Esophagus squamous epithelium (tissue), 5 donors: ENCODE measurements at regions not wholly inside any gene's neighbourhood (a gene's known extent, or its start where the extent isn't known, plus 50 kb on each side); places are given as distances from the start of the nearest gene placed in this dataset.

Experiments used
- DNase-seq: peaks from one replicate; lab custom pipeline; 2025; lab: John Stamatoyannopoulos, UW
- H3K27ac ChIP-seq, 4 donors: fragments of 200-600 bp; sonication (generic); one replicate each; pipeline ENCODE4 v1.5.1; 2016 to 2019; ENCODE audit warnings: mild to moderate bottlenecking in 1 of 4
- H3K27me3 ChIP-seq, 4 donors: fragments of 200-600 bp; sonication (generic); 1 replicate in 3 of 4; 2 replicates in 1 of 4; pipeline versions ENCODE4 v1.5.1 to v1.6.0; 2017 to 2021; ENCODE audit warnings: antibody characterized with exemption in 1 of 4
- H3K36me3 ChIP-seq, 3 donors: fragments of 200-600 bp; sonication (generic); one replicate each; pipeline ENCODE4 v1.5.1; 2016 to 2019
- H3K4me1 ChIP-seq, 3 donors: fragments of 200-600 bp; sonication (generic); one replicate each; pipeline ENCODE4 v1.5.1; 2017 to 2019
- H3K4me3 ChIP-seq, 4 donors: fragments of 200-600 bp; sonication (generic); 1 replicate in 3 of 4; 2 replicates in 1 of 4; pipeline ENCODE4 v1.5.1; 2016 to 2019; ENCODE audit warnings: mild to moderate bottlenecking in 2 of 4, moderate library complexity in 1 of 4
- H3K9me3 ChIP-seq, 3 donors: fragments of 200-600 bp; sonication (generic); one replicate each; pipeline ENCODE4 v1.5.1; 2016 to 2019
- POLR2A ChIP-seq, 4 donors: fragments of 450-650 bp; IDR thresholded peaks; one replicate each; pipeline ENCODE4 v1.6.1; 2017; ENCODE audit warnings: antibody characterized with exemption in 4 of 4, mild to moderate bottlenecking in 4 of 4, moderate library complexity in 3 of 4
- WGBS, 2 donors: methylation state at CpG; one replicate each; pipeline ENCODE4 v1.1.5; 2018; 5-methylcytosine and 5-hydroxymethylcytosine counted together
- intact Hi-C: fragments of 100-400 bp; cut with DNase I; formaldehyde crosslinking; loops from one replicate; pipeline ENCODE4 v1.15.0; 2022
- TF ChIP-seq, protein P1 (sequence below), 6 experiments: fragments of 450-650 bp in 4 of 6; fragments of 200-600 bp in 2 of 6; sonication (generic) in 2 of 6; IDR thresholded peaks; one replicate each; pipeline ENCODE4 v1.5.1; 2016 to 2019; ENCODE audit warnings: antibody characterized with exemption in 6 of 6, mild to moderate bottlenecking in 4 of 6, moderate library complexity in 4 of 6
- donor health status: DM: yes; HTN: yes; CAD: no.

DNA sequence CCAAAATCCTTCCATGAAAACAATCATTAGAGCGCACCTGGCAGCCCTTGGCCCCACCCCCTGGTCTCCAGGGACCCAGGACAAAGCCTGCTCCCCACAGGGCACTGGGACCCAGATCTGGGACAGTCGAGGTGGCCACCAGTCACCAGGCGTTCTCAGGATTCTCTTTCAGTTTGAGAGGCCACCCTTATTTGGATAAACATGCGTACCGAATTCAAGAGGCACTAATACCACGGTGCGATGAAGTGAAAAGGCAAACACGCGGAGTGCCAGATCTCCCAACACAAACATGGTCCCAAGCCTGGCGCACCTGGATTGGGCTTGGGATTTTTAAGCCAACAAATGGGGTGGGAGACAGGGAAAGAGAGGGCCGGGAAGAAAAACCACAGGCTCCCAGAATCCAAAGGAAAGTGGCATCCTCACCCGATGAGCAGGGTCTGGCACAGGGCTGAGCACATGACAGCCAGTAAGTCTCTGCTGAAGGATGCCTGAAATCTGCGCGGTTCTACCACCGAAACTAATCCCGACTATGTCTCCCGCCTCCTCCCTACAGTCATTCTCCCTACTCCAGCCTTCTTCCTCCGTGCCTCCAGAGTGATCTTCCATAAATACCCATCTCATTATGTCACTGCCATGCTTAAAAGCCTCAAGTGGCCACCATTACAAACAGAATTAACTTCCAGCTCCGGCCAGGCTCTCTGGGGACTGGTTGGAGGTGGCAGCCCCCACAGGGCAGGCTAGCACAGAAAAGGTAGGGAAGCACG lies 60.9 kb upstream of the KLHL29 start:
- no peak for TF ChIP-seq POLR2A (IDR thresholded peaks at IDR 0.05)
- TF ChIP-seq, protein P1, sequence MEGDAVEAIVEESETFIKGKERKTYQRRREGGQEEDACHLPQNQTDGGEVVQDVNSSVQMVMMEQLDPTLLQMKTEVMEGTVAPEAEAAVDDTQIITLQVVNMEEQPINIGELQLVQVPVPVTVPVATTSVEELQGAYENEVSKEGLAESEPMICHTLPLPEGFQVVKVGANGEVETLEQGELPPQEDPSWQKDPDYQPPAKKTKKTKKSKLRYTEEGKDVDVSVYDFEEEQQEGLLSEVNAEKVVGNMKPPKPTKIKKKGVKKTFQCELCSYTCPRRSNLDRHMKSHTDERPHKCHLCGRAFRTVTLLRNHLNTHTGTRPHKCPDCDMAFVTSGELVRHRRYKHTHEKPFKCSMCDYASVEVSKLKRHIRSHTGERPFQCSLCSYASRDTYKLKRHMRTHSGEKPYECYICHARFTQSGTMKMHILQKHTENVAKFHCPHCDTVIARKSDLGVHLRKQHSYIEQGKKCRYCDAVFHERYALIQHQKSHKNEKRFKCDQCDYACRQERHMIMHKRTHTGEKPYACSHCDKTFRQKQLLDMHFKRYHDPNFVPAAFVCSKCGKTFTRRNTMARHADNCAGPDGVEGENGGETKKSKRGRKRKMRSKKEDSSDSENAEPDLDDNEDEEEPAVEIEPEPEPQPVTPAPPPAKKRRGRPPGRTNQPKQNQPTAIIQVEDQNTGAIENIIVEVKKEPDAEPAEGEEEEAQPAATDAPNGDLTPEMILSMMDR (IDR thresholded peaks at IDR 0.05): no peak
- Histone ChIP-seq H3K27me3 (peaks cover 0 to 7% (median 0%) of the 10 kb centered on the region in 4 donors), H3K27ac (no peak overlapping the region), H3K36me3 (no peaks in the 10 kb centered on the region), H3K4me3 (no peak overlapping the region), H3K9me3 (no peaks in the 10 kb centered on the region), H3K4me1 (no peaks in the 10 kb centered on the region)
- no peak for DNase-seq
- 85 to 86% methylated on average over 18 to 19 of the region's 20 CpGs for WGBS, 2 donors
- intact Hi-C loops: no loop called here

- 63 to 65% methylated on average over 4 of the region's 4 CpGs for WGBS, 2 donors
- Histone ChIP-seq H3K27me3 (peaks cover 0 to 17% (median 0%) of the 10 kb centered on the region in 4 donors), H3K27ac (no peak overlapping the region), H3K4me1 (no peaks in the 10 kb centered on the region), H3K36me3 (no peaks in the 10 kb centered on the region), H3K4me3 (no peak overlapping the region), H3K9me3 (no peaks in the 10 kb centered on the region)
- intact Hi-C loops: no loop called here
- DNase-seq: no peak
- TF ChIP-seq, protein P1 (IDR thresholded peaks at IDR 0.05): no peak
- no peak for TF ChIP-seq POLR2A (IDR thresholded peaks at IDR 0.05)
Measured at GRCh38 chr2:23326330-23326729, 58.6 kb upstream of the KLHL29 start.

GRCh38 chr2:23327416-23327815 lies 57.6 kb upstream of the KLHL29 start:
- H3K4me1 ChIP-seq: no peaks in the 10 kb centered on the region
- peaks cover 0 to 27% (median 0%) of the 10 kb centered on the region in 4 donors for H3K27me3 ChIP-seq
- TF ChIP-seq, protein P1 (IDR thresholded peaks at IDR 0.05): no peak
- no peak for TF ChIP-seq POLR2A (IDR thresholded peaks at IDR 0.05)
- no peaks in the 10 kb centered on the region for H3K36me3 ChIP-seq
- intact Hi-C loops: no loop called here
- WGBS, 2 donors: 58 to 81% methylated on average over 4 to 5 of the region's 5 CpGs
- no peak overlapping the region for H3K27ac ChIP-seq
- no peak for DNase-seq
- no peak overlapping the region for H3K4me3 ChIP-seq
- H3K9me3 ChIP-seq: no peaks in the 10 kb centered on the region

DNA sequence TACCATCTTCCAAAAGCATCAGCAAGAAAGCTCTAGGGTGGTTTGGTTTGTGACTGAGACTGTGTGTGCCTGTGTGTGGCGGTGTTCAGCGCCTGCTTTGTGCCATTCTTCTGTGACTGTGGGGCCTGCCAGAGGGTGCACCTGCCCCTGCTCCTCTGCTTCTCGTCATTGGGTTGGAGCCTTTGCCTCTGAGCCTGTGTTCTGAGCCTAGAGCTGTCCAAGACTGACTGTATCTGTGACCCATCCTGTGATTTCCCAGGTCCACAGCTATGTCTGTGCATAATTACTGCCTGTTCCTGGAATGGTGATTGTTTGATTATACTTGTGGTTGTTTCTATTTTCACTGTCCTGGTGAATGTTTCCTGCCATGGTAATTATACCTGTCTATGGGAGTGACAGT lies 57.1 kb upstream of the KLHL29 start:
- TF ChIP-seq, protein P1 (IDR thresholded peaks at IDR 0.05): no peak
- no peak for TF ChIP-seq POLR2A (IDR thresholded peaks at IDR 0.05)
- Histone ChIP-seq H3K4me1 (no peaks in the 10 kb centered on the region), H3K27ac (no peak overlapping the region), H3K9me3 (no peaks in the 10 kb centered on the region), H3K4me3 (no peak overlapping the region), H3K27me3 (peaks cover 0 to 32% (median 0%) of the 10 kb centered on the region in 4 donors), H3K36me3 (no peaks in the 10 kb centered on the region)
- WGBS, 2 donors: 56 to 59% methylated on average over 3 of the region's 3 CpGs
- intact Hi-C loops: no loop called here
- no peak for DNase-seq

DNA sequence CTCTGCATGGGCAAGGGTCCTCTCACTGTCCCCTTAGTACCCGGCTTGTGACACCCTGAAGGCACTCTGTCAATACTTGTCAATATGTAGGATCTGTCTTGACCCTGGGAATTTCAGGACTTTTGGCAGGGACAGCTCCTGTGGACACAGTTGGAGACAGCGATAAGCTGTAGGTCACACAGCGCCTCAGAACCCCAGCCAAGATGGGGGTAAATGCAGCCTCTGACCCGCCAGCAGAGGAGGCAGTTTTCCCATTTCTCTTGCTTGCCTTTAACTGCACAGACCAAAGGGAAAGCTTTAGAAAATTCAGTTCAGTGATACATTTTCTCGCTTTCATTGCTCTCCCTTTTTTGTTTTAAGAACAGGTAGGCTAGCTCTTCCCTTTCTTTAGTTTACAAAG lies 54.8 kb upstream of the KLHL29 start:
- no peaks in the 10 kb centered on the region for H3K9me3 ChIP-seq
- peaks cover 0 to 34% (median 0%) of the 10 kb centered on the region in 4 donors for H3K27me3 ChIP-seq
- no peak overlapping the region for H3K4me3 ChIP-seq
- H3K4me1 ChIP-seq: peaks cover 0 to 6% (median 0%) of the 10 kb centered on the region in 3 donors
- no peak overlapping the region for H3K27ac ChIP-seq
- no peaks in the 10 kb centered on the region for H3K36me3 ChIP-seq
- intact Hi-C loops: no loop called here
- TF ChIP-seq, protein P1 (IDR thresholded peaks at IDR 0.05): no peak
- TF ChIP-seq POLR2A (IDR thresholded peaks at IDR 0.05): no peak
- no peak for DNase-seq
- 49 to 61% methylated on average over 3 to 4 of the region's 5 CpGs for WGBS, 2 donors
